GM21447 (cell line): ENCODE measurements at regions not wholly inside any gene's neighbourhood (a gene's known extent, or its start where the extent isn't known, plus 50 kb on each side); places are given as distances from the start of the nearest gene placed in this dataset.

Experiments
- ATAC-seq: cut with Tn5 transposase; IDR thresholded peaks from one replicate; pipeline ENCODE4 v1.9.1; 2021; ENCODE audit not compliant: unreplicated experiment

- ATAC-seq, result no peak
These were observed 94.0 kb upstream of the THBS1 start for GRCh38 chr15:39486621-39487457.

GRCh38 chr15:39487458-39487735 lies 93.5 kb upstream of the THBS1 start:
- no peak for ATAC-seq

- ATAC-seq, result no peak
These were observed 92.4 kb upstream of the THBS1 start for GRCh38 chr15:39488516-39488915.

- ATAC-seq, result no peak
These were observed 91.9 kb upstream of the THBS1 start for GRCh38 chr15:39488961-39489360.

- no peak for ATAC-seq
These were observed 89.6 kb upstream of the THBS1 start for GRCh38 chr15:39491115-39491885.

- ATAC-seq, result no peak
These were observed 88.9 kb upstream of the THBS1 start for GRCh38 chr15:39491886-39492490.

GRCh38 chr15:39493424-39494067 lies 87.3 kb upstream of the THBS1 start:
- ATAC-seq, result no peak

GRCh38 chr15:39494462-39494861 lies 86.4 kb upstream of the THBS1 start:
- no peak for ATAC-seq

GRCh38 chr15:39495871-39496840 lies 84.7 kb upstream of the THBS1 start:
- no peak for ATAC-seq

GRCh38 chr15:39497016-39497758 lies 83.7 kb upstream of the THBS1 start:
- no peak for ATAC-seq

GRCh38 chr15:39497759-39498565 lies 82.9 kb upstream of the THBS1 start:
- ATAC-seq, result no peak

- ATAC-seq, result no peak
These were observed 82.2 kb upstream of the THBS1 start for GRCh38 chr15:39498629-39499028.

- no peak for ATAC-seq
These were observed 81.8 kb upstream of the THBS1 start for GRCh38 chr15:39499042-39499441.

GRCh38 chr15:39499681-39500080 lies 81.2 kb upstream of the THBS1 start:
- ATAC-seq, result no peak

- no peak for ATAC-seq
These were observed 79.4 kb upstream of the THBS1 start for GRCh38 chr15:39501366-39502081.

- ATAC-seq, result no peak
These were observed 78.8 kb upstream of the THBS1 start for GRCh38 chr15:39502082-39502447.

- no peak for ATAC-seq
These were observed 78.2 kb upstream of the THBS1 start for GRCh38 chr15:39502611-39503195.

GRCh38 chr15:39503526-39503925 lies 77.4 kb upstream of the THBS1 start:
- ATAC-seq, result no peak
